DMS79 treated with DMSO at 0.1 percent for 48 hours (cell line): ENCODE measurements at regions not wholly inside any gene's neighbourhood (a gene's known extent, or its start where the extent isn't known, plus 50 kb on each side); places are given as distances from the start of the nearest gene placed in this dataset.

ENCODE experiments used
- DNase-seq: peaks from one replicate; lab custom pipeline; 2025; lab: John Stamatoyannopoulos, UW

DNA sequence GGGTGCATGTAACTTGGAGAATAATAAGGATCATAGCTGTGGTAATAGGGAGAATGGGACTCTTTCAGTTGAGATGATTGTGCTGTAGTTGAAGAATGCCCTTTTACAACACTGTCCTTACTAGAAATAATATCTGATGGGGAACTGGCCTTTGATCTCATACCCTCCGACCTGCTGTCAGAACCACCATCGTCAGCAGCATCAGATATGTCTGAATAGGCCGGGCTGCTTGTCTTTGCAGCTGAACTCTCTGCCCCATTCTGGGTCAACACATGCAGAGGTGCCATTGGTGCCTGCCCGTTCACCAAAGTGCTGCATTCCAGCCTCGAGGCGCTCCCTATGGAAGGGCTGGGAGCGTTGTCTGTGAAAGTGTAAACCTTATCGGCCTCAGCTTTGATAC, 99.1 kb downstream of the ZNF608 start:
- DNase-seq = no peak

DNA sequence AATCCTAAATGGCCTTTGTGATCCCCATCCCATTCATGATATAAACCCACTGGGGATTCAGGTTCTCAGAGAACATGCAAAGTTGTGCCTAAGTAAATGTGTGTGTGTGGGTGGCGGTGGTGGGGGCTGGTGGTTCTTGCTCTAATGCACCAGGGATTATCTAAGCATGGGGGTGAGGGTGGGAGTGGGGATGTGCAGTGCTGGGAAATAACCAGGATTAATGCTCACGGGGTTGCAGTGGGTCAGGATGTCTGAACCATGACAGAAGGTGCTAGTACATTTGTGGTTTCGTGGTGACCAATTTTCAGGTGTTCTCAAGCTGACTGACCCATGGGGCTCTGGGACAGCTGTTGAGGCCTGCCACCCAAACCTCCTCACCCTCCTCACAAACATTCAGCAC, 101.0 kb downstream of the ZNF608 start:
- DNase-seq = no peak

DNA sequence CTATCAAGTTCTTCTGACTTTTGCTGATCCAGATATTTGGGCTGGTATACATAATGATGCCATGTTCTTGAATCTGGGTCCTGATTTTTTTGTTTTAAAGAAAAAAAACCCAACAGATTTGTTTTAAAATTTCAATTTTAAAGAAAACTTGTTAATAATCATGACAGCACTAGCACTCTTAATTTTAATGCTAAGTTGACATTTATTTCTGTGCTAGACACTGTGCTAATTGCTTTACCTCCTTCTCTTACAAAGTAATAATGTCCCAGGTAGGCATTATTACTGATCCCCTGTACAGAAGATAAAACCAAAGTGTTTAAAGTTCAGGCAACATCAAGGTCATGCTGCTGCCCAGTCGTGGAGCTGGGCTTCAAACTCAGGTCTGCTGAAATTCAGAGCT, 101.9 kb downstream of the ZNF608 start:
- no peak for DNase-seq

DNA sequence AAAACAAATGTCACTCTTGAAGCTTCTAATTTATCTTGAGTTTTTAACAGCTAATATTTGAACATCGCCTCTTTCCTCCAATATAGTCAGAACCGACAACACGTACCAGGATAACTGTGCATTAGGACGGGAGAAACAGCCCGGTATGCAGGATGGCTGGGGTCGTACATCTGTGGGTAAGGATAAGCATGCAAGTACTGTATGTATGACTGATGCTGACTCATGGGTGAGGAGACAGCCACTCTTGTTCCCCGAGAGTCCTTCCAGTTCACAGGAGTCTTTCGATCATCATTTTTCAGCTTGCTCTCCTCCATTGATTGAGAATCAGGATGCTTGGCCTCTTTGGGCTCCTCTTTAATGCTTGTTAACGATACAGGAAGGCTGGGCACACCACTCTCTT, 102.3 kb downstream of the ZNF608 start:
- no peak for DNase-seq

DNA sequence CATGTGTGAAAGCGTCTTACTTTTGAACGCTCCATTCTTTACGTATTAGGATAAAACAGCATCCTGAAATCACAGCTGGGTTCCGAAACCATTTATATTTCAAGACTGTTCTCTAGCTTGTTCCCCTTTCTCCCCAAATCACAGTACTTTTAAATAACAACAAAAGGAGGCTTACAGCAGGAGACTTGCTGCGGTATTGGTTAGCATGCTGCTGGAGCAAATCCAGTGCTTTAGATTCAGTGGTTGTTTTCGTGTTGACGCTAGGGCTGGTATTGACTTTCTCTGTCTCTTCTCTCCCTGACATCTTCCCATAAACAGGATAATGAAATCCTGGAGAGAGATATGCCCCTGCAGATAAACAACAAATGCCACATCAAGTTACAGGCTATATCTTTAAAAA, 103.1 kb downstream of the ZNF608 start:
- DNase-seq = no peak

DNA sequence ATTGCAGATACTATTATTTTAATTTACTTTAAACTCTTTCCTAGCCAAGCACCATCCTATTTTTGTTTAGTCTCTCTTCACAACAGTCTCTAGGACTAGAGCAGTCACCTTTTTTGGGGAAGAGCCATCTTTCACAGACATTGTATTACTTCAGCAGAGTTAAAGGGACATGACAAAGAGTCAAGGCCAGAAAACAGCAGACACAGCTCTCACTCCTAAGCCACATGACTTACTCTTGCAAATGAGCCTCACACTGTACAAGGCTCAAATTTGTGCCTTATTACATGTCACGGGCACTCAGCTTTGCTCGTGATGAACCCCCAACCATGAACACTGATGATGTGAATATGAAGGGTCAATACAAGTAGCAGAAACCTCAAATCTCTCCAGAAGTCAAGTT, 104.3 kb downstream of the ZNF608 start:
- DNase-seq = no peak

DNA sequence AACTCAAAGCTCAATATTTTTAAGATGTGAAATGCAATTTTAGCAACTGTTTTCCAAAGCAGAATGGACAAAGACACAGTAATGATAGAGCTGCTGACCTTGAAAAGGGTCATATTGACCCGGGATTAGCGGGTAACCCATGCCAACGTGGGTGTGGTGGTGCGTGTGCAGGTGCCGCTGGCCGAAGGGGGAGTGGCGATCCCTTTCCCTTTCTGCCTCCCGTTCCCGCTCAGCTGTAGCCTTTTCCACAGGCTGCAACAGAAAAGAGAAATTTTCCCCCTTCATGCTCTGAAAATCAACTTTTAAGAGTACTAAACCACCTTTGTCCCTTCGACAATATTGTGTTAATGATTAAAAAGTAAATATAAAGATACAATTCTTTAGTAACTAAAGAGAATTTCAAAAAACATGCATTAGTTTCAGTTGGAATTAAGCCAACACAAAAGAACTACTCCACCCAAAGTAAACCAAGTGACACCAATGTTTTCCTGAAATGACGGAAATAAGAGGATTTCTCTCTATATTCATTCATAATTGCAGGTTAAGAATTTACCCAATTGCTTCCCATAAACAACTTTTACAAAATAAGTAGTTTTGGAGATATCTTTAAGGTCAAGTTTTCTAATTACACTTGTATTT, 105.2 kb downstream of the ZNF608 start:
- no peak for DNase-seq

DNA sequence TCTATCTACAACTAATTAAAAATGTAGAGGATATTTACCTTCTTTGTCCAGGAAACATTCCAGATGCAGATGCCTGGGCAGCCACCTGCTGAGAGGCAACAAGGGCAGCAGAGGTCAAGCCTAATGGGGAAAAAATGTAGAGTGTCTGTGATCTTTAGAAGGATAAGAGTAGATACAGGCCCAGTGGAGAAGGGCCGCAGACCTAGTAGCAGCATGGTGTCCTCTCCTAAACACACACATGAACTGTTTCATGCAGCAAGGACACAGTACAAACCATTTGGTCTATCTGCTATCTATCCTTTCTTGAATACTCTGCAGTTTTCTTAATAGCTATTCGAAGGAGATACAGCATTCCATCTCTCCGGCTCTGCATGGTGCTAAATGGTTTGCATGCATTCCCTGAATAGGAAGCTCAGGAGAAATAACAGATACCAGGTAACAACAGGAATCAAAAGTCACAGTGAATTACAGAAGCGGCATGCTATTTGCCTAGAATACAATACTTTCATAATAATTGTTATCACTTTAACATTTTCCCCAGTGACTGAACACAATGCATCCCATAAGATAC, 107.3 kb downstream of the ZNF608 start:
- DNase-seq = no peak

DNA sequence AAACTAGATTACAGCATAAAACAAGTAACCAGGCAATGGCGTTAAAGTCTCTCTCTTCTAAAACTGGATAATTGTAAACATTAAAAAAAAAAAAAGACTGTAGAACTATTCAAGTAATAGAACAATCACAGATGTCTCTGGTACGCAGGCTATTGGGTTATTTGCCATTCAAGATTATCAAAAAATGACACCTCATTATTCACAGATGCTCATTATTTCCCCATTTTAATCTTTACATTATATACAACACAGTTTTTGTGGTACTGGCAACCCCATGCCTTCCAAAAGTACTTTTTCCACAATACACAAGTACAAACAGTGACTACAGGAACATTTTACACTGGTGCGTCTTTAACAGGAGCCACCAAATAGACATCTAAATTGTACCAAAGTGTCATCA, 109.4 kb downstream of the ZNF608 start:
- DNase-seq = no peak

DNA sequence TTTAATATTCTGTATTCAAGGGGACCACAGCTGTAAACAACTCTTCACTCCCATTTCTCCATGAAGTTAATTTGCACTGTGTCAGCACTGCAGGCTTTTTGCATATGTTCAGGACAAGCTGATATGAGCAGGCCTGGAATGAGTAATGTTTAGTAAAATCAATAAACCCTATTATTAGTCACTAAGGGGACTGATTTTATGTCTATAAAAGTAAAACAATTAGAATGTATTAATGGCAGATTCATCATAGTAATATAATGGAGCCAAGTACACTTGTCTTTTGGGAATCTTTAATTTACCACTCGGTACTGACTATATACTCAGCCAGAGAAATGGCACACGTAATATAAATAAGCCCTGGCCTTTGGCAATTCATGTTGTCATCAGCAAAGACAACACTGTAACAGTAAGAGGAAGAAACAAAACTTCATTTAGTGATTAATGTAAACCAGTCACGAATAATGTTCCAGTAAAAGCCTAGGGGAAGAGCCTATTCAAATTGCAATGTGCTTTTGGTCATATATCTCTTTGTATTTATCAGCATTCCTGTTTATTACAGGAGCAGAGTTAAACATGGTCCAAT, 111.6 kb downstream of the ZNF608 start:
- DNase-seq = no peak

DNA sequence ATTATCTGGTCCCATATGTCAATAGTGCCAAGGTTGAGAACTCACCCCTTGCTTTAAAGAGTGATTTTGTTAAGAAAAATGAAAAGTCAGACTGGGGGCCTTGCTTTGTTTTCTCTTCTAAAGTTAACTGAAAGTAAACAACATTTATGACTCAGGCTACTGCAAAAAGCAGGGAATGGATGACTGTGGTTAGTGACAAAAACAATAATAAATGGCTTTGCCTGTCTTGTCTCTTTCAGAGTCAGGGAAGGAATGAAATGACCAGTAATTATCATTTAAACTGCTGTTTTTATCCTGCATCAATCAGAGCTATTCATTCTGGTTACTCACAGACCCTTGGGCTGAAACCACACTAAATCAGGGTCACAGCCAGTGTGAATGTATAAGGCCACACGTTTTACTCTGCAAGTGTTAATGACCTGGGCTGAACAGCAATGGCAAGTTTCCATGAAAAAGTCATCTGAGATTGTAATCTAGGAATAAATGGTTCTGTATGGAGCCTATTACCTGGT, 112.2 kb downstream of the ZNF608 start:
- DNase-seq = no peak

DNA sequence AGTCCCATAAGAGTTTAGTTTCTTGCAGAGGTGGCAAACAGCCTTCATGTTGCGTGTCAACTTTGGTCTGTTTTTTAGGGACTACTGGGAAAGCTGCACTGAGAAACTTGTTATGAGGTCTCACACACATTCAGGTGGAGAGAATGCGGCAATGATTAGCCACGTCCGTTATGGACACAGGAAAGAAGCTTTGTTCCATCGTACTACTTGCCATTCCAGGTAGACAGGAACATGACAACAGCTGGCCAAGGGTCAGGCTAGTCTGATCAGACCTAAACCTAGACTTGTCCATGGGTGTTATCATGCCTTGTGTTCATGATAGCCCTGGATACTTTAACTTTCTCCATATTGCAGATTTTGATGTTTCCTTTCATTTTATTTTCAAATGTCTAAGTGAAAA, 113.2 kb downstream of the ZNF608 start:
- DNase-seq = no peak

DNA sequence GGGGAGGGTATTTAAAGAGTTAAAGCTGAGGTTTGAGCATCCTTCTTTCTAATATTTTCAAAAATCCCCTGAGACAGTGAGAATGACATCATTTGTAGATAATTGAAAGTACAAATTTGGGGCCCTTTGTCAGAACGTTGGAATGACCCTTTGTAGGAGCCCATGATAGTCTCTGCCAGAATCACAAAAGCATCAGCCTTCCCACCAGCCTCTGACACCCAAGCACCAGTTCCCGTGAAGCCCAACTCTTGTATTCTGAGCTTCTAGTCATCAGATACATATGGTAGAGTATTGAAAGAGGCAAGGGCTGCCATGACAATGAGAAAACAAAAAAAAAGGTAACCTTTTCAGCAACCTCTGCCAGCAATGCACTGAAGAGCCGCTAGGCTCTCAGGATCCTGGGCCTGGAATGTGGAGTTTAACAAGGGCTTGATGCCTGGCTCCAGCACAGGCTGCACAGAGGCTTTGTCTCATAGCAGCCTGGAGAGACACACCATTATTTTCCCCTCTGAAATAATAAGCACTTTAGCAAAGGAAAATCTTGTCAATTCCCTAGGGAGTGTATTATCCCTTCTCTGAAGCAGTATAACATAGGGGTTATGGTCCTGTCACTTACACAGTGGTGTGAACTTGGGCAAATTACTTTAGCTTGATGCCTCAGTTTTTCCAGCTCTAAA, 114.4 kb downstream of the ZNF608 start:
- DNase-seq = no peak

DNA sequence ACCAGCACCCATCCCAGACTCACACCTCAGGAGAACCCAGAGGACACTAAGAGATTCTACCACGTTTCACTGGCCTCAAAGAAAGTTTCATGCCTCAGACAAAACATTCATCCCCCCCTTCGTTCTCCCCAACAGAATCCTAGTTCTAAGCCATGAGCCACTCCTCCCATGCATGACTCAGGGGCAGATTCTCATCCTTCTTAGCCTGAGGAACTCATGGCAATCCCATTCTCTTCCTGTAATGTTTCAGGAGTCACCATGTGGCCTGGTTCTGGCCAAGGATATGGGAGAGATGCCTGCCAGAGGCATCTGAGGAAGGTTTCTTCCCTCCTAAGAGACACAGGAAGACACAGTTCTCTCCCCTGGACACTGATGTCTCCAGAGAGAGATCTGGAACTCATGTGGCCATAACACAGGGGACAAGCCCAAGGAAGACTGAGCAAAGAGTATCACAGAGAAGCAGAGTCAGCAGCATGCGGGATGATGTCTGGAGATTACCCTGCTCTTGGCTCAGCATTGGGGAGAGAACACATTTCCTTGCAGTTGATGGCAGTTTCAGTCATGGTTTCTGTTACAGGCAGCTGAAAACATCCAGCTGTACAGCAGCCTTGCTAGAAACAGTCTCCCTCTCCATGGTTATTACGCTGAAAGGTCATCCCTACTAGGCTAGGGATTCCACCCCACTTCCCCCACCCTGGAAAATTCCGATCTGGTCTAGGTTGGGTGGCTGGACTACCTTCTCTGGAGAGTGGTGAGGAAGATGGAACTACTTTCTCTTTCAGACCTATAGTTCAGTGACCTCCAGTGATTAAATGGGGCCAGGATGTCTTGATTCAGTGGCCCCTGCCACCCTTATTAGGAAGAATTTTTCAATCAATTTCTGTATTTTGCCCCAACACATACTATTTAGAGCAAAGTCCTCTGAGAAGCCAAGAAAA, 115.4 kb downstream of the ZNF608 start:
- DNase-seq = no peak

DNA sequence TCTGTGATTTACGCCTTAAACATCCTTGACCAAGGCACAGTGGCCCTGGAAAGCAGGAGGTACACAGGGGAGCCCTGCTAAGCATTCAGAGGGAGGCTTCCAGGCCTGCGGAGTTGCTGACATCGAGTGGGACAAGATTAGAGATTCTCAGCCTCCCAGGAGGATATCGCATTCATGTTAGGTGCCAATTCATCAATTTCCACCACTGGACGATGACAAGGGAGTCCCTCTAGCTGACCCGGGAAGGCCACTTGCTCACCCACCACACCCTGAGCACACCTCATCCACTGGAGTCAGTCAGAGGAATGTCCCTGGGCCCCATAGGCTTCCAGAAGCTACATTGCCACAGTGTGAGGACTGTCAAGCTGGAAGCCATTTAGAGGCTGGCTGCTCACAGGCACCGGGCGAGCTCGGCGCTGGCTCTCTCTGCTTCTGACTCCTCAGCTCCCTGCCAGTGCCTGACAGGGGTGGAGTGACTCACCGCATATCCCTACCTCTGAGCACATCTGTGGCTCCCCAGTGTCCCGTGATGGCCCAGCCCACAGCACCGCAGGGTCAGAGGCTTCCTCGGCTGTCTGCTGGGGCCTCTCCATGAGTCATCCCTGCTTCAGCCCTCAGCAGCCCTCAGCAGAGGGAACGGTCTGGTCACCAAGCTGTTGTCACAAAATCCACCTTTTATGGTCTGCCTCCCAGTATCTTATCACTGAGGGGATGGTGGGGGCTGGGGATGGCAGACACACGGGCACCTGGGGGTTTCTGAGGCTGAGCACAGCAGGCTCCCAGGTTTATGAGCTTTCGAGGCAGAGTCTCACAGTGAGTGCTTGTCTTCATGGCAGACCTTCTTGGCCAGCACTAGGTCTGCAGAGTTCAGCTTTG, 117.5 kb downstream of the ZNF608 start:
- no peak for DNase-seq

DNA sequence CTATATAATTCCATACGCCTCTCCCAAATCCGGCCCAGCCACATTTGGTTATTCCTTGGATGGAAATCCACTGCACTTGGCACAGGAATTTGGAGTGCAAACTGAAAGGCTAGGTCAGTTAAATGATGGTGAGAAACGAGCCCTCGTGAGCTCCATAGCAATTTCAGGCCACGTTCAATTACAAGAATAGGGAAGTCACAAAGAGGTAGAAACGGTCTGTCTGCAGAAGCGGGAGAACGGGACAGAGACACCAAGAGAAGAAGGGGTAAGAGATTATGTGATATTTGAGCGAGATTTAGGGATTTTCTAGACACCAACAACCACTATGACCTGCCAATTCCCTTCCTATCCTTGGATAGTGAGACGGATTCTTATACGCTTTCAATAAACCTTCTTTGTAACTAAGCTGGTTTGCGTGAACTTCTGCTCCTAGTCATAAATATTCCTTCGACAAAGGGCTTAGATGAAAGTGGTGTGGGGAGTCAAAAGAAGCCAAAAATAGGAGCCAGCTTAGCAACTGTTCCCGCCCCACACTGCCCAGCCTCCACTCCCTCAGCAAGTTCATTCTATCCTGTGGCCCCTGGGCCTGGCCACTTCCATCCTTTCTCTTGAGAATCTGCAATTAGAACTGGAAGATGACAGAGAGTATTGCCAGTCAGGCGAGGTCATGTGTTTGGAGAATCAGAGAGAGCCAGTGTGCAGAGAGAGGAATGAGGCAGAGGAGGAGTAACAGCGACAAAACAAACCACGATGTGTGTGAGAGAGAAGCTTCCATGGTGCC, 118.4 kb downstream of the ZNF608 start:
- DNase-seq = no peak

DNA sequence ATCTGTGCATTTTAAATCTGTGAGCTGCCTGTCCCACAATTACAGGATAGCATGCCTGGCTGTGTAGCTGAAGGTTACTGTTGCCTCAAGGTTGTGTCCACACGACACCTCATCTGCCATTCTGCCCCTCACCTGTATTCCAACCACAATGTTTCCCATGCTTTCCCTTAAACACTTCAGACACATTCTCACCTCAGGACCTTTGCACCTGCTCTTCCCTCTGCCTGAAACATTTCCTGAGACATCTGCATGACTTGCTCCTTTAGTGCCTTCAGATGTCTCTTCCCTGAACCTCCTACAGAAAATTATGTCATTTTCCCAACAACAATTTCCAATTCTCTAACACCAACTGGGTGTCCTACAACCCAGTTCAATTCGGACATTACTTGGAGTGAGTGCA, 120.4 kb downstream of the ZNF608 start:
- no peak for DNase-seq

DNA sequence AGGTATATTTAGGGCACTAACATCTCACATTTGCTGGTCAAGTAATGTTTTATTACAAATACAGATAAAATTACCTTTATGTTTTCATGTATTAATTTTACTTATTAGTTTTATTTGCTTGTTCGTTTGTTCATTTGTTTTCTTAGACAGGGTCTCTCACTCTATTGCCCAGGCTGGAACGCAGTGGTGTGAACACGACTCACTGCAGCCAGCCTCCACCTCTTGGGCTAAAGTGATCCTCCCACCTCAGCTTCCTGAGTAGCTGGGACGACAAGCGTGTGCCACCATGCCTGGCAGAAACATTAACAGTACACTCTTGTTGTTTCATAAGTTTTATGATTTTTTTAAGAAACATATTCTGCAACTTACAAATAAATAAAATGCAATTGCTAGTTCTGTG, 123.2 kb downstream of the ZNF608 start:
- no peak for DNase-seq

DNA sequence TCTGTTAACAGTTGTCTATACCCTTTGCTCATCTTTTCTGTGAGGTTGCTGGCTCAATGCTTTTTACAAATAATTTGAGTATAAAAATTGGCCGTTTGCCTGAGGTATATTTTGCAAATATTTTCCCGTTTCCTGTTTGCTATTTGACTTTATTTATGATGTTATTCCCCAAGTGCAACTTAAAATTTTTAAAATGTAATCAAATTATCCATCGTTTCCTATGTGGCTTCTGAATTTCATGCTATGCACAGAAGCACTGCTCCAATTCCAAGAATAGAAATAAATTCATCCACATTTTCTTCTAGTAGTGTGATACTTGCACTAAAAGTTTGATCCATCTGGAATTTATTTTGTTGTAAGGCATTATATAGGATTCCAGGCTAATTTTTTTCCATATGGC, 123.6 kb downstream of the ZNF608 start:
- no peak for DNase-seq

DNA sequence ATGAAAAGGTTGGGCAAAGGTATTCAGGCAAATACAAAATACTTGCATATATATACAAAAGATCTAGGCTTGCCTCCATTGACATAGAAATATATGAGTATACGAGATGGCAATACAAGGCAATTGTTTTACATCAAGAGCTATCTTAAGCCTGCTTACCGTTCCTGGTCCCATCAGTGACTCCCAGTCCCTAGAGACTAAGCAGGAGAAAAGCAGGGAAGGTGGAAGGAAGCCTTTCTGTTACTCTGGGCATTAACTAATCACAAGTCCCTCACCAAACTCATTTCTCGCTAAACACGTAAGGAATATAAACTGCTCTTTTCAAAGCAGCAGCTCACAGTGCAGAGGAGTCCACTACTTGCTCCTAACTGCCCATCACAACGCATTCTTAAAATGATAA, 125.2 kb downstream of the ZNF608 start:
- no peak for DNase-seq
